Keratinocyte (primary cell): ENCODE measurements at regions not wholly inside any gene's neighbourhood (a gene's known extent, or its start where the extent isn't known, plus 50 kb on each side); places are given as distances from the start of the nearest gene placed in this dataset.

Experiments used
- DNase-seq: peaks from one replicate; pipeline ENCODE4 v3.0.0-alpha.2; 2011; ENCODE audit warnings: low read depth, missing footprints, low spot score
- FAIRE-seq: peaks from 2 replicates; lab custom pipeline; 2011; peaks lifted over from hg19 to GRCh38; lab: Jason Lieb, UNC
- H2AFZ ChIP-seq: 2 replicates; pipeline ENCODE4 v1.6.0; 2012; ENCODE audit warnings: low read length, control low read depth, inconsistent platforms; ENCODE audit not compliant: control insufficient read depth
- H3K27ac ChIP-seq: 2 replicates; pipeline ENCODE4 v1.5.1; 2011; ENCODE audit warnings: low read length; ENCODE audit not compliant: control insufficient read depth, insufficient read depth
- H3K27me3 ChIP-seq: 3 replicates; pipeline ENCODE4 v1.6.0; 2011; ENCODE audit warnings: low read length; ENCODE audit not compliant: control insufficient read depth, insufficient read depth; ENCODE audit errors: extremely low read depth
- H3K36me3 ChIP-seq, 2 experiments: 2 replicates in 1 of 2; 3 replicates in 1 of 2; pipeline ENCODE4 v1.5.1; 2011; ENCODE audit warnings: low read length in 2 of 2, mild to moderate bottlenecking in 1 of 2; ENCODE audit not compliant: control insufficient read depth in 2 of 2, insufficient read depth in 2 of 2; ENCODE audit errors: extremely low read depth in 1 of 2
- H3K4me1 ChIP-seq: 3 replicates; pipeline ENCODE4 v1.5.1; 2011; ENCODE audit warnings: low read length; ENCODE audit not compliant: control insufficient read depth, insufficient read depth; ENCODE audit errors: extremely low read depth
- H3K4me2 ChIP-seq: 3 replicates; pipeline ENCODE4 v1.6.0; 2011; ENCODE audit warnings: low read depth, low read length; ENCODE audit not compliant: control insufficient read depth, insufficient read depth; ENCODE audit errors: extremely low read depth
- H3K4me3 ChIP-seq, 3 experiments: fragments of 200-600 bp in 1 of 3; sonication (generic) in 1 of 3; 2 replicates in 2 of 3; 3 replicates in 1 of 3; pipeline ENCODE4 v1.5.1; 2011 to 2016; ENCODE audit warnings: low read length in 3 of 3, mild to moderate bottlenecking in 3 of 3, control low read depth in 2 of 3, inconsistent platforms in 1 of 3, low read depth in 1 of 3, mixed read lengths in 1 of 3, mixed run types in 1 of 3, moderate library complexity in 1 of 3; ENCODE audit not compliant: control insufficient read depth in 2 of 3, insufficient read depth in 2 of 3; ENCODE audit errors: extremely low read depth in 1 of 3
- H3K79me2 ChIP-seq: 2 replicates; pipeline ENCODE4 v1.6.0; 2012; ENCODE audit warnings: low read length; ENCODE audit not compliant: control insufficient read depth, insufficient read depth
- H3K9ac ChIP-seq: 3 replicates; pipeline ENCODE4 v1.6.0; 2011; ENCODE audit warnings: low read length; ENCODE audit not compliant: control insufficient read depth, insufficient read depth; ENCODE audit errors: extremely low read depth
- H3K9me1 ChIP-seq: 3 replicates; pipeline ENCODE4 v1.6.0; 2011; ENCODE audit warnings: low read length; ENCODE audit not compliant: control insufficient read depth, insufficient read depth; ENCODE audit errors: extremely low read depth
- H3K9me3 ChIP-seq: 2 replicates; pipeline ENCODE4 v1.5.1; 2012; ENCODE audit warnings: low read depth, low read length; ENCODE audit not compliant: control insufficient read depth
- H4K20me1 ChIP-seq: 3 replicates; pipeline ENCODE4 v1.6.0; 2011; ENCODE audit warnings: low read length; ENCODE audit not compliant: control insufficient read depth, insufficient read depth; ENCODE audit errors: extremely low read depth
- EZH2 ChIP-seq: IDR thresholded peaks from one replicate; pipeline ENCODE4 v1.6.1; 2012; ENCODE audit warnings: inconsistent platforms, mild to moderate bottlenecking, low read length, moderate library complexity
- dilution Hi-C: fragments of 300-500 bp; cut with MboI; formaldehyde crosslinking; loops from one replicate; pipeline ENCODE4 v1.7.0; 2020; ENCODE audit warnings: low sequenced_read_pairs; ENCODE audit not compliant: extremely low pct_ligation_motif_present
- TF ChIP-seq, protein P1 (sequence below), 3 experiments: IDR thresholded peaks in 1 of 3; conservative IDR thresholded peaks in 1 of 3; optimal IDR thresholded peaks in 1 of 3; 2 replicates in 2 of 3; 3 replicates in 1 of 3; pipeline versions ENCODE3 to v1.5.1; 2011; ENCODE audit warnings: low read length in 3 of 3, mild to moderate bottlenecking in 3 of 3, moderate library complexity in 2 of 3, control low read depth in 1 of 3, inconsistent platforms in 1 of 3; ENCODE audit not compliant: insufficient read depth in 2 of 3; ENCODE audit errors: extremely low read depth in 1 of 3

DNA sequence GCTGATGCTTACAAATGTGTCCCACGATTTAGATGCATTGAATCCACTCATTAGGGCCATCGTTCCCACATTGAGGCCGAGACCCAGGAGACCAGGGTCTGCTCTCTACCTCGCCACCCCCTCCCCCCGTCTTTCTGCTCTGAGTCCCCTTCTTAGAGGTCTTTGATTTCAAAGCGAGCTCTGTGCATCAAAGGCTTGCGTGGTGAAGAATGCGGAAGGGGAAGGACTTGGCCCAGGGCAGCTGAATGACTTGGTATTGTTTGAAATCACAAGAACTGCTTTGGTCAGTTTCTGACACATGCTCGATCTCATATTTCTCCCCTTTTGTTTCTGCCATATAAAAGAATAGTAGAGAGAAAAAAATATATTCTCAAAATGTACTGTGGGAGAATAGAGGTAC lies 78.3 kb upstream of the IRX1 start:
- Histone ChIP-seq H3K9me1 (no peaks in the 10 kb centered on the region), H2AFZ (no peak overlapping the region), H3K4me3 (no peak overlapping the region), H3K9me3 (no peaks in the 10 kb centered on the region), H3K4me1 (no peaks in the 10 kb centered on the region), H3K79me2 (no peaks in the 10 kb centered on the region), H3K9ac (no peak overlapping the region), H3K27me3 (no peaks in the 10 kb centered on the region), H3K36me3 (no peaks in the 10 kb centered on the region), H3K27ac (no peak overlapping the region), H4K20me1 (no peaks in the 10 kb centered on the region), H3K4me2 (no peak overlapping the region)
- DNase-seq (no peak), FAIRE-seq (no peak)
- dilution Hi-C loops = no loop called here
- TF ChIP-seq, protein P1, sequence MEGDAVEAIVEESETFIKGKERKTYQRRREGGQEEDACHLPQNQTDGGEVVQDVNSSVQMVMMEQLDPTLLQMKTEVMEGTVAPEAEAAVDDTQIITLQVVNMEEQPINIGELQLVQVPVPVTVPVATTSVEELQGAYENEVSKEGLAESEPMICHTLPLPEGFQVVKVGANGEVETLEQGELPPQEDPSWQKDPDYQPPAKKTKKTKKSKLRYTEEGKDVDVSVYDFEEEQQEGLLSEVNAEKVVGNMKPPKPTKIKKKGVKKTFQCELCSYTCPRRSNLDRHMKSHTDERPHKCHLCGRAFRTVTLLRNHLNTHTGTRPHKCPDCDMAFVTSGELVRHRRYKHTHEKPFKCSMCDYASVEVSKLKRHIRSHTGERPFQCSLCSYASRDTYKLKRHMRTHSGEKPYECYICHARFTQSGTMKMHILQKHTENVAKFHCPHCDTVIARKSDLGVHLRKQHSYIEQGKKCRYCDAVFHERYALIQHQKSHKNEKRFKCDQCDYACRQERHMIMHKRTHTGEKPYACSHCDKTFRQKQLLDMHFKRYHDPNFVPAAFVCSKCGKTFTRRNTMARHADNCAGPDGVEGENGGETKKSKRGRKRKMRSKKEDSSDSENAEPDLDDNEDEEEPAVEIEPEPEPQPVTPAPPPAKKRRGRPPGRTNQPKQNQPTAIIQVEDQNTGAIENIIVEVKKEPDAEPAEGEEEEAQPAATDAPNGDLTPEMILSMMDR (optimal IDR thresholded peaks at IDR 0.05 in 1 of 3, IDR thresholded peaks at IDR 0.05 in 1 of 3, conservative IDR thresholded peaks at IDR 0.05 in 1 of 3; ENCODE audit: extremely low read depth in 1 of 3, insufficient read depth in 2 of 3, low read length in 3 of 3) = no peak

DNA sequence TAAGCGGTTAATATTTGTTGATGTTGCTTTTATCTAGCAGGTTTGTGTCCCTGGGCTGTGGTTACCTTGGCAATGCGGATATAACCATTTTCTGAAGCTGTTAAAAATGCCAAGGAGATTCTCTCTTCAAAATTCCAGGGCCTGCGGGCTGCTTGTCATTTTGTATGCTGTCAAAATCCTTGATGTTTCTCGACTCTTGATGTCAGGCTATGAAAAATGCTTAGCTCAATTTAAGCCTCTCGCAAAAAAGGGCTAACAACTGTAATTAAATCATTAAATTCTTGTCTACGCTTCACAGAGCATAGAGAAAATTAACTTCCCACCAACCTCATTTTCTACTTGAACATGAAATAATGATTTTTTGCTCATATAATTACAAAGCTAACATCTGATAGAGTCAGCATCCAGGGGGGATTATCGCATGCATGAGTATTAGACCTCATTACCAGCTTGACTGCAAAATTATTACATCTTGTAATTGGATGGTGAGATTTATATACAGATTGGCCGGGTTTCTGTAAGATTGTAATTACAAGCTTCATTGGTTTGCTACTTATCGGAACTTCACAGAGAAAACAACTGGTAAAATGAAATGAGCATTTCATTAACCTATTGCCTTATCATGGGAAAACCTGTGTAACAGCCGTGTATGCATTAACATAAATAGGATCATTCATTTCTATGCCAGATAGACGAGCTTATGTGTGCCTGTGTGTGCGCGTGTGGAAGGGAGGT lies 83.1 kb upstream of the IRX1 start:
- Histone ChIP-seq H3K27ac (no peak overlapping the region), H3K27me3 (no peaks in the 10 kb centered on the region), H3K4me3 (no peak overlapping the region), H3K36me3 (no peaks in the 10 kb centered on the region), H3K4me1 (no peaks in the 10 kb centered on the region), H2AFZ (no peak overlapping the region), H4K20me1 (no peaks in the 10 kb centered on the region), H3K9me3 (no peaks in the 10 kb centered on the region), H3K9ac (no peak overlapping the region), H3K4me2 (no peak overlapping the region), H3K9me1 (no peaks in the 10 kb centered on the region), H3K79me2 (no peaks in the 10 kb centered on the region)
- no peak for DNase-seq
- FAIRE-seq = no peak
- dilution Hi-C loops = no loop called here
- TF ChIP-seq EZH2 = no peak
- TF ChIP-seq, protein P1 (optimal IDR thresholded peaks at IDR 0.05 in 1 of 3, IDR thresholded peaks at IDR 0.05 in 1 of 3, conservative IDR thresholded peaks at IDR 0.05 in 1 of 3; ENCODE audit: extremely low read depth in 1 of 3, insufficient read depth in 2 of 3, low read length in 3 of 3) = no peak
